C4-2B (cell line): ENCODE measurements at regions not wholly inside any gene's neighbourhood (a gene's known extent, or its start where the extent isn't known, plus 50 kb on each side); places are given as distances from the start of the nearest gene placed in this dataset.

ENCODE experiments used
- H3K27ac ChIP-seq: fragments of 450-650 bp; 2 replicates; pipeline ENCODE4 v1.5.1; 2017
- CTCF ChIP-seq: fragments of 450-650 bp; conservative IDR thresholded peaks from 2 replicates; pipeline ENCODE4 v1.5.1; 2017; ENCODE audit warnings: mild to moderate bottlenecking
- ZFX ChIP-seq: fragments of 450-650 bp; IDR thresholded peaks from 2 replicates; pipeline ENCODE4 v1.6.1; 2017

DNA sequence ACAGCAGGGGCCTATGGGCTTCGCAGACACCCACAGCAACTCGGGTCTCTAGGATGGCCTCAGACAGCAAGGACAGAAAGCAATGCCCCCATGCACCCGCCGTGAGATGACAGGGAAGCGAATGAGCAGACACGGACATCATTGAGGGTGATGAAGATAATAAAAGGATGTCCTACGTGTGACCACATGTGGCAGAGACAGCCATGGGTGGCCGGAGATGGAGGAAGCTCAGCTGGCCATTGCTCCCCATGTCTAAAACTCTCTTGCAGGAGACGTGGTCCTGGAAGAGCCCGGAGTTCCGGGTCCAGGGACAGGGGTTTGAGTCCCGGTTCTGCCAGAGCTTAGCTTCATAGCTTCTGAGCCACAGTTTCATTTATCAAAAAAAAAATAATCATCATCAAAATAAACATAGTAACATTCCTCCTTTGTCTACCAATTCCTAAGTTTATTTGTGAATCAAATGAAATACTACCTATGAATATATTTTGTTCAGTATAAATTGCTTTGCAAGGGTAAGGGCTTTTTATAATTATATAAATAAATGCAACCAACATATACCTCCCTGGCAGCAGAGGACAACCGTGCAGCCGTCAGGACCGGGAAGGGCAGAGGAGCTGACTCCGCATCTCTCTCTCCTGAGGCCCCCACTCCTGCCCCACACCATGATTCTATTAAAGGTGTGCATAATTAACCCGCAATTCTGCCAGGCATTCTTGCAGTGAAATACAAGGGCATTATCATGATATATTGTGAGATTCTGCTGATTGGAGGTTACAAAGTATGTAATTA is 401.4 kb upstream of the MYT1L start:
- no peak overlapping the region for H3K27ac ChIP-seq
- TF ChIP-seq CTCF (no peak), ZFX (no peak)

DNA sequence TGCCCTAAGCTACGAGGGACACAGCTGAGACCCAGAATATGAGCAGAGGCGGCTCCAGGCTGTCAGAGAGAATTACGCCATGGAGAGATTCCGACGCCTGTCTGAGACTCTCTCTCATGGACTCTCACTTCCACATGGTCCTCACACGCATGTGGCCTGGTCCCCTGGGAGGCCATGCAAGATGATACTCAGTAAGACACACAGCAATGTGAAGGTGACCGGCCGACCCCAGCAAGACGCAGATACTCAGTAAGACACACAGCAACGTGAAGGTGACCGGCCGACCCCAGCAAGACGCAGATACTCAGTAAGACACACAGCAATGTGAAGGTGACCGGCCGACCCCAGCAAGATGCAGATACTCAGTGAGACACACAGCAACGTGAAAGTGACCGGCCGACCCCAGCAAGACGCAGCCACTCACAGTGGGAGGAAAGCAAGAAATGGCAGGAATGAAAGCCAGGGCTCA is 400.8 kb upstream of the MYT1L start:
- H3K27ac ChIP-seq, result no peak overlapping the region
- TF ChIP-seq CTCF (no peak), ZFX (no peak)

DNA sequence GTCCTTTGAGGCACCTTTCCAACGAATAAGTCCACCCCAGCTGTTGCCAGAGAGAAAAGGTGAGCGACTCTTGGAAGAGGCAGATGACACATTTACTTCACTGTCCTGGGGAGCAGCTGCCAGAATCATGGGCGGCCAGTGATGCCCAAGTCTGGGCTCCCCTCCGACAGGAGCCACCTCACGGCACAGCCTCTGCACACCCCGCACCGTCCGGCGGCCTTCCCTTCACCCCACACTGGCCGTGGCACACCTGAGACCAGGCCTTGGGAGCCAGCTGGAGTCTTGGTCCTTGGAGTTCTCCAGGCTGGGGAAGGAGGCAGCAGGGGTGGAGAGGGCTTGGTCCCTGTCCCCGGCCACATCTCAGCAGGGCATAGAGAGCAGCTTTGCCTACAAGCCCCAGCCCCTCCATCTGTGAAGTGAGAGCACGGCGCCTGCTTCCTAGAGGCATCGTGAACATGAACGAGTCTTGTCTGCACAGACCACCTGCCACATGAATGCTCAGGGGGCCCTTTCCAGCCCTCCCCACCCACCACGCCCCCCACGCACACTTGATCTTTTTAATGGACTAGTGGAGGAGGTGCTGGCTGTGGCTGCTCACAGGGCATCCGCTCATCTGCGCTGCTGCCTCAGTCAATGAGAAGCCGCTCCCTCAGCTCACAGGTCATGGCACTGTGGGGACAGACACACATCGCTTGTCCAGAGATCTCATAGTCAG is 400.2 kb upstream of the MYT1L start:
- TF ChIP-seq CTCF, result no peak
- no peak for TF ChIP-seq ZFX
- no peak overlapping the region for H3K27ac ChIP-seq

GRCh38 chr2:2730301-2730833 is 399.3 kb upstream of the MYT1L start:
- TF ChIP-seq ZFX (no peak), CTCF (no peak)
- H3K27ac ChIP-seq, result no peak overlapping the region

DNA sequence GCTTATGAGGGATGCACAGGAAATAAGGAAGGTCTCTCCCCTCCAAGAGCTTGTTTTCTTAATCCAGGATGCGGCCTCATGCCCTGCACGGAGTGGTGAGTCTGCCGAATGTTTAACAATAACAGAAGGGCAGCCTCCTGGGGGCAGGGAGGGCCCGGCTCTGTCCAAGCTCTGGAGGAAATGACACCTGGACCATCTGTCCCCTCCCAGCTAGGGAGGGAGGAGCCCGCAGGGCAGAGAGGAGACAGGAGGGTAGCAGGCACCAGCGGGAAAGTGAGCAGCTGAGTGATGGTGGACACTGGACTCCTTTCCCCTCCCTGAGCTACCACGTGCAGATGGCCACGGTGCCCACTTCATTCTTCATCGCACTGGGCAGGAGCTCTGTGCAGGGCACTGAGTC is 398.2 kb upstream of the MYT1L start:
- TF ChIP-seq ZFX, result no peak
- no peak for TF ChIP-seq CTCF
- no peak overlapping the region for H3K27ac ChIP-seq

DNA sequence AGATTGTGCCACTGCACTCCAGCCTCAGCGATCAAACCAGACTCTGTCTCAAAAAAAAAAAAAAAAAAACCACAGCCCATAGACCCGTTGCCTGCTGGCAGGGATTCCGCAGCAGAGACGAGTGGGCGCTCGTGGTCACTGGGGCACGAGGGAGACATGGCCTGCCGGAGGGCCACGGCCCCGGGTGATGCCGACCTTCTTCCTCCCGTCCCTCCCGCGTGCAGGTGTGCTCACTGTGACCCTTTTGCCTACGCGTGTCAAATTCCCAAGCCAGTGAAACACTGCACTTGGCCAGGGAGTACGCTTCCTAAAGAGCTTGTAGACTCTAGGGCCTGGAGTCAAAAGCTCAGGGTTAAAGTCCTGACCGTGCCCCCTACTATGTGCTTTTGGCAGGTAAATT is 397.6 kb upstream of the MYT1L start:
- no peak for TF ChIP-seq ZFX
- TF ChIP-seq CTCF, result no peak
- no peak overlapping the region for H3K27ac ChIP-seq

GRCh38 chr2:2727876-2728511 is 396.9 kb upstream of the MYT1L start:
- TF ChIP-seq CTCF, result no peak
- no peak for TF ChIP-seq ZFX

More at GRCh38 chr2:2727876-2728511, 396.9 kb upstream of the MYT1L start:
- no peak overlapping the region for H3K27ac ChIP-seq
